PFSK-1 (cell line): ENCODE measurements at regions not wholly inside any gene's neighbourhood (a gene's known extent, or its start where the extent isn't known, plus 50 kb on each side); places are given as distances from the start of the nearest gene placed in this dataset.

Source experiments
- FOXP2 ChIP-seq: optimal IDR thresholded peaks from 2 replicates; pipeline ENCODE3; 2011; ENCODE audit warnings: borderline replicate concordance, control low read depth, inconsistent platforms; ENCODE audit not compliant: insufficient read depth; ENCODE audit errors: extremely low read length, extremely low read depth
- POLR2AphosphoS5 ChIP-seq: IDR thresholded peaks from 2 replicates; pipeline ENCODE4 v1.6.1; 2012; ENCODE audit warnings: low read depth, mild to moderate bottlenecking, control low read depth, low read length, moderate library complexity
- REST ChIP-seq, 2 experiments: IDR thresholded peaks; 2 replicates each; pipeline versions ENCODE4 v1.6.1 to v1.8.0; 2011 to 2012; ENCODE audit warnings: low read depth in 2 of 2, low read length in 2 of 2, control low read depth in 1 of 2, inconsistent platforms in 1 of 2, mild to moderate bottlenecking in 1 of 2, moderate library complexity in 1 of 2; ENCODE audit not compliant: insufficient read depth in 1 of 2
- SIN3A ChIP-seq: IDR thresholded peaks from 2 replicates; pipeline ENCODE4 v1.6.1; 2012; ENCODE audit warnings: mild to moderate bottlenecking, low read length, moderate library complexity, borderline replicate concordance; ENCODE audit not compliant: insufficient read depth
- TAF1 ChIP-seq: IDR thresholded peaks from 2 replicates; pipeline ENCODE4 v1.6.1; 2012; ENCODE audit warnings: low read length, control low read depth, borderline replicate concordance; ENCODE audit not compliant: insufficient read depth

- TF ChIP-seq FOXP2 (no peak), SIN3A (no peak), POLR2AphosphoS5 (no peak), REST (IDR thresholded peaks at IDR 0.05; ENCODE audit: insufficient read depth in 1 of 2, low read depth in 2 of 2, low read length in 2 of 2) (no peak), TAF1 (no peak)
Measured at GRCh38 chr1:222257027-222257426, 290.9 kb downstream of the HHIPL2 start.

GRCh38 chr1:222256058-222256457 lies 291.8 kb downstream of the HHIPL2 start:
- TF ChIP-seq REST (IDR thresholded peaks at IDR 0.05; ENCODE audit: insufficient read depth in 1 of 2, low read depth in 2 of 2, low read length in 2 of 2) (no peak), FOXP2 (no peak), SIN3A (no peak), POLR2AphosphoS5 (no peak), TAF1 (no peak)

GRCh38 chr1:222252788-222253187 lies 295.1 kb downstream of the HHIPL2 start:
- no peak for TF ChIP-seq SIN3A
- TF ChIP-seq FOXP2: no peak
- TF ChIP-seq TAF1: no peak
- no peak for TF ChIP-seq POLR2AphosphoS5
- no peak for TF ChIP-seq REST (IDR thresholded peaks at IDR 0.05; ENCODE audit: insufficient read depth in 1 of 2, low read depth in 2 of 2, low read length in 2 of 2)

GRCh38 chr1:222251847-222252246 lies 296.1 kb downstream of the HHIPL2 start:
- TF ChIP-seq SIN3A: no peak
- TF ChIP-seq REST (IDR thresholded peaks at IDR 0.05; ENCODE audit: insufficient read depth in 1 of 2, low read depth in 2 of 2, low read length in 2 of 2): no peak
- no peak for TF ChIP-seq TAF1
- TF ChIP-seq FOXP2: no peak
- TF ChIP-seq POLR2AphosphoS5: no peak

GRCh38 chr1:222250376-222250775 lies 297.5 kb downstream of the HHIPL2 start:
- TF ChIP-seq FOXP2 (no peak), SIN3A (no peak), TAF1 (no peak), REST (IDR thresholded peaks at IDR 0.05; ENCODE audit: insufficient read depth in 1 of 2, low read depth in 2 of 2, low read length in 2 of 2) (no peak), POLR2AphosphoS5 (no peak)
